Astrocyte of the spinal cord (primary cell): ENCODE measurements at regions not wholly inside any gene's neighbourhood (a gene's known extent, or its start where the extent isn't known, plus 50 kb on each side); places are given as distances from the start of the nearest gene placed in this dataset.

ENCODE experiments used
- DNase-seq: peaks from one replicate; pipeline ENCODE4 v3.0.0; 2011; ENCODE audit warnings: low read depth, low spot score
- H3K4me3 ChIP-seq: 2 replicates; pipeline ENCODE4 v1.5.1; 2011; ENCODE audit warnings: low read depth, mild to moderate bottlenecking, low read length, moderate library complexity
- in situ Hi-C: cut with HindIII; loops from 2 replicates; pipeline ENCODE4 v1.10.0; 2017; ENCODE audit warnings: low sequenced_read_pairs
- TF ChIP-seq, protein P1 (sequence below): IDR thresholded peaks from 2 replicates; pipeline ENCODE4 v1.5.1; 2012; ENCODE audit warnings: low read depth, mild to moderate bottlenecking, low read length, inconsistent platforms

DNA sequence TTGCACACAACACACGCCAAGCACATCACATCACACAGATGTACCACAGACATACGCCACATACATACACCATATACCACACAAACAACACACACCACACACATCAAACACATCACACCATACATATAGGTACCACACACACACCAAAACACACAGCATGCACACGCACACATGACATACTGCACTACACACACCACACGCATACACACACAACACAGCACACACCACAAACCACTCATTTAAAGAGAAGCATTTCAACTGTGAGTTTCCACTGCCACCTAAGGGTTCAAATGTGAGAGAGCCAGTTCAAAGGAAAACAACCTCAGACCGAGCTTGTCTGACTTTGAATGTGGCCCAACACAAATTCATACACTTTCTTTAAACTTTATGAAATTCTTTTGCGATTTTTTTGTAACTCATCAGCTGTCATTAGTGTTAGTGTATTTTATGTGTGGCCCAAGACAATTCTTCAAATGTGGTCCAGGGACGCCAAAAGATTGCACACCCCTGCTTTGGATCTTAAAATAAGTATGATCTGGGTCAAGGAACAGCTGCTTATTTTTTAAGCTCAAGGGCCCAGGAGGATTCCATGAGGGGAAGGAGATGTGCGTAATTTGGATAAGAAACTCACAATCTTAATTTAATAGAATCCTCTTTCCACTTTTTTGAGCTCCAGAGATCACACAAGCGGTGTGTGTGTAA, 494.6 kb downstream of the GADD45G start:
- H3K4me3 ChIP-seq = no peak overlapping the region
- in situ Hi-C loops = no loop called here
- TF ChIP-seq, protein P1, sequence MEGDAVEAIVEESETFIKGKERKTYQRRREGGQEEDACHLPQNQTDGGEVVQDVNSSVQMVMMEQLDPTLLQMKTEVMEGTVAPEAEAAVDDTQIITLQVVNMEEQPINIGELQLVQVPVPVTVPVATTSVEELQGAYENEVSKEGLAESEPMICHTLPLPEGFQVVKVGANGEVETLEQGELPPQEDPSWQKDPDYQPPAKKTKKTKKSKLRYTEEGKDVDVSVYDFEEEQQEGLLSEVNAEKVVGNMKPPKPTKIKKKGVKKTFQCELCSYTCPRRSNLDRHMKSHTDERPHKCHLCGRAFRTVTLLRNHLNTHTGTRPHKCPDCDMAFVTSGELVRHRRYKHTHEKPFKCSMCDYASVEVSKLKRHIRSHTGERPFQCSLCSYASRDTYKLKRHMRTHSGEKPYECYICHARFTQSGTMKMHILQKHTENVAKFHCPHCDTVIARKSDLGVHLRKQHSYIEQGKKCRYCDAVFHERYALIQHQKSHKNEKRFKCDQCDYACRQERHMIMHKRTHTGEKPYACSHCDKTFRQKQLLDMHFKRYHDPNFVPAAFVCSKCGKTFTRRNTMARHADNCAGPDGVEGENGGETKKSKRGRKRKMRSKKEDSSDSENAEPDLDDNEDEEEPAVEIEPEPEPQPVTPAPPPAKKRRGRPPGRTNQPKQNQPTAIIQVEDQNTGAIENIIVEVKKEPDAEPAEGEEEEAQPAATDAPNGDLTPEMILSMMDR = peak; percentile 54
- peak; percentile 31 for DNase-seq

DNA sequence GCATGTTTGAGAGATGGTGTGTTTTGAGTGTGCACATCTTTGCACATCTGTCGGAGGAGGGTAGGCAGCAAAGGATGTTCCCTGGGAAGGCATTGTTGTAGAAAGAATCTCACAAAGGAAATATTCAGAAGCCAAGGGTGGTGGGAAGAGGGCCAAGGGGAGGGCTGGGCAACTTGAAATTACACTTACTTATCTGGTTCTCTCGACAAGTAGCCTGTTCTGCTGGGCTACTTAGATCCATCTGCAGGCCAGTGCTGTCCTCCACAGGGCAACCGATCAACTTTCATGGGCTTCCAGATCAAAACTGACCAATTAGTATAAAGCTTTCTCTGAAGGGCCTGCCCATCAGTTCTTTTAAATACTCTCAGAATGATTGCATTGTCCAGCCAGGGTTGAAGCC, 495.2 kb downstream of the GADD45G start:
- in situ Hi-C loops = no loop called here
- TF ChIP-seq, protein P1 = peak; percentile 15
- no peak overlapping the region for H3K4me3 ChIP-seq
- peak; percentile 14 for DNase-seq

DNA sequence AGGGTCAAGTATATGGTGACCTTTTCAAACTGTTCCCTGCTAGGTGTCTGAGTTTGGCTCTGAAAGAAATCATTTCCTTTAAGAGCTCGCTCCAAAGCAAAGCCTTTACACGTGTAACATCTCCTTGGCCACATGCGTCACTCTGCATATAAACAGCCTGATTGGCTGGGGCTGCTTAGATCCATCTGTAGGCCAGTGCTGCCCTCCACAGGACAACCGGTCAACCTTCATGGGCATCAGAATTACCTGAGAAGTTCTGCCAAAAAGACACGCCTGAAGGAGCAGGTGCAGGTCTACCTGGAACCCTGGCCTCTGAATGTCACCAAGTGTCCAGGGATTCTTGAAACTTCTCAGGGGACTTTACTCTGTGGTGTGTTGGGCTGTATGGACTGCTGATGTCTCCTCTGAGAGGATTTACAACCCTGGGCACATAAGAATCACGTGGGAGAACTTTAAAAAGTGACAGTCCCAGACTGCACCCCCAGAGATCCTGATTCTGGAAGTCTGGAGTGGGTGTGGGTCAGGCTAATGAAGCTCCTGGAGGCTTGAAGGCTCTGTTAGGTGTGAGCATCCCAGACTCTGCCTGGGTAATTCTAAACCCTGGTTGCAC, 497.6 kb downstream of the GADD45G start:
- TF ChIP-seq, protein P1 = peak; percentile 77
- in situ Hi-C loops = no loop called here
- no peak overlapping the region for H3K4me3 ChIP-seq
- DNase-seq = peak; percentile 86

DNA sequence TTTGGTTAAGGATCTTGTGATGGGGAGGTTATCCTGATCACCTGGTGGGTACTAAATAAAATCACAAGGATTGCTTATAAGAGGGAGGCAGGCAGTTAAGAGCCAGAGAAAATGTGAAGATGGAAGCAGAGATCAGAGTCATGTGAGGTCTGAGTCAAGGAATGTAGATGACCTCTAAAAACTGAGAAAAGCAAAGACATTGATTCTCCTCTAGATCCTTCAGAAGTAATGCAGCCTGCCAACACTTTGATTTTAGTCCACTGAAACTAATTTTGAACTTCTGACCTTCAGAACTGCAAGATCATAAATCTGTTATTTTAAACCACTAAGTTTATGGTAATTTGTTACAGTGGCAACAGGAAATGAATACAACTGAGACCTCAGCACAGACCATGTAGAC, 499.0 kb downstream of the GADD45G start:
- no peak overlapping the region for H3K4me3 ChIP-seq
- TF ChIP-seq, protein P1 = no peak
- in situ Hi-C loops = no loop called here
- no peak for DNase-seq

DNA sequence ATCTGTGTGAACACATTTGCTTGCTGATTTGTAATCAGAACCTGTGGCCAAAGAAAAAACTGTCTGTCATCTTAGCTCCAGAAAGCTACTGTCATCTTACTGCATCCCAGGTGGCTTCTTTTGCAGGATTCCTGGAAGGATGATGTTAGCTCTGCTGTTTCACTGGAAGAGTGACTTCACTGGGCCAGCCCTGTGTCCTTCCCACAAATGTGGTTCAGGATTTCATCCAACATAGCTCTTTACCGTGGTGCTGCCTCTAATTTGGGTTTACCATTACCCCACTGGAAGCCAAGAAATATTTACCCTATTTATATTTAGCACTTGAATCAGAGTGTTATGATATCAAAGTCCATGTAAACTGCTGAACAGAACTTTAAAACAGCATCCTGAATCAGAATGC, 501.0 kb downstream of the GADD45G start:
- TF ChIP-seq, protein P1 = no peak
- no peak overlapping the region for H3K4me3 ChIP-seq
- DNase-seq = no peak
- in situ Hi-C loops = no loop called here

DNA sequence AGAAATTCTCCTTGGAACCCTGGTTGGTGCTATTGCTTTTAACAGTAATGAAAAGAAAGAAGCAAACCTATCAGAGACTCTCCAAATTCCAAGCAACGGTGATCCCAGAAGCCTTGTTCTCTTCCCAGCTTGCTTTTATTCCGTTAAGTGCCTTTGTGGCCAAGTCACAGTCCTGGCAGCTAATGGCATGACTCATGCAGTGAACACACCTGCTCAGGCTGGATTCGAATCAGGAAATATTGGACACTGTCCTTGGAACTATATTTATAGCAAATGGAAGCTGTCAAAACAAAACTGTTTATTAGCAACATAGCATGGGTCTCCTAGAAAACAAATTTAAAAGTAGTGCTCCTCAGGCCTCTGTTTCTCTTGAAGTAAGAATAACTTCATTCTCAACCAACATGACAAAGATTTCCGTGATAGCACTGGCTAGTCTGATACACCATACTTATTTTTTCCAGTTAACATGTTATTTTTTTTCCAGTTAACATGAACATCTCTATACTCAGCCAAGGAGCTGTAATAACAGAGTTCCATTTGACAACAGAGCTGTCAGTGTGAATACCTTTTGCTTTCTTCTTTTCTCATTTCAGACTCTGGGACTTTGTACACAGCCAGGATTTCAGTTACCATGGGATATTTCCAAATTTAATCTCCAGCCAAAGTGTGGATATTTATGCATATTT, 502.4 kb downstream of the GADD45G start:
- no peak overlapping the region for H3K4me3 ChIP-seq
- DNase-seq = peak; percentile 32
- TF ChIP-seq, protein P1 = no peak
- in situ Hi-C loops = no loop called here
